GM12878 (cell line): ENCODE measurements at regions not wholly inside any gene's neighbourhood (a gene's known extent, or its start where the extent isn't known, plus 50 kb on each side); places are given as distances from the start of the nearest gene placed in this dataset.

Experiments
- EP300 ChIP-seq, 2 experiments: fragments of 150-350 bp in 1 of 2; IDR thresholded peaks; 2 replicates each; pipeline ENCODE4 v1.6.1; 2011 to 2012; ENCODE audit warnings: low read depth in 2 of 2, low read length in 2 of 2, borderline replicate concordance in 1 of 2, improper control_type of control experiment in 1 of 2, inconsistent platforms in 1 of 2; ENCODE audit not compliant: control insufficient read depth in 1 of 2
- PML ChIP-seq: IDR thresholded peaks from 2 replicates; pipeline ENCODE4 v1.6.1; 2012; ENCODE audit warnings: low read length, inconsistent platforms

DNA sequence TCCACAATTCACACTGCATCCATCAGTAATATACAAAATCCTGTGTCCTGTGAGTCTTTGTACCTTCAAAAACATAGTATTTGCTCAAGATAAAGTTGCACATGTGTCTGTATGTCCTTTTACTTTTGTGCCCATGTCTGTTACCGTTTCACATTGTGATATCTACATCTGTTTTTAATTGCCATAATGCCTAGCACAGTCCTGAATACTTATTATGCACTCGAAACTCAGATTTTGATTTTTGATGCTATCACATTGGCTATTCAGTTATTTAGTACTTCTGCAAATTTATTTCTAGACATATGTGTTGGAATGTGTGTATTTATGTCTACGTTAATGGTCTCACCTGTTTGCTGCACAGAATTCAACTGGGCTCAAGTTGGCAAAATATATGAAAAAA is 452.8 kb upstream of the ZEB2 start:
- TF ChIP-seq EP300 (IDR thresholded peaks at IDR 0.05; ENCODE audit: borderline replicate concordance in 1 of 2, control insufficient read depth in 1 of 2, low read depth in 2 of 2, low read length in 2 of 2): no peak
- no peak for TF ChIP-seq PML
